GM19043 (cell line): ENCODE measurements at regions not wholly inside any gene's neighbourhood (a gene's known extent, or its start where the extent isn't known, plus 50 kb on each side); places are given as distances from the start of the nearest gene placed in this dataset.
"Not testable (repeated sequence)": the region's sequence is repeated elsewhere in the genome, so short reads cannot be mapped to it uniquely, and the experiment has no call there.

ENCODE experiments used
- ATAC-seq: cut with Tn5 transposase; IDR thresholded peaks from one replicate; pipeline ENCODE4 v1.9.1; 2021; ENCODE audit warnings: low read depth; ENCODE audit not compliant: unreplicated experiment

- ATAC-seq = no peak
These were observed 370.8 kb downstream of the DSEL start for GRCh38 chr18:67145586-67146292.

GRCh38 chr18:67144329-67144728 is 372.2 kb downstream of the DSEL start:
- ATAC-seq = no peak

- no peak for ATAC-seq
These were observed 373.5 kb downstream of the DSEL start for GRCh38 chr18:67143028-67143427.

- no peak for ATAC-seq
These were observed 373.9 kb downstream of the DSEL start for GRCh38 chr18:67142604-67143003.

DNA sequence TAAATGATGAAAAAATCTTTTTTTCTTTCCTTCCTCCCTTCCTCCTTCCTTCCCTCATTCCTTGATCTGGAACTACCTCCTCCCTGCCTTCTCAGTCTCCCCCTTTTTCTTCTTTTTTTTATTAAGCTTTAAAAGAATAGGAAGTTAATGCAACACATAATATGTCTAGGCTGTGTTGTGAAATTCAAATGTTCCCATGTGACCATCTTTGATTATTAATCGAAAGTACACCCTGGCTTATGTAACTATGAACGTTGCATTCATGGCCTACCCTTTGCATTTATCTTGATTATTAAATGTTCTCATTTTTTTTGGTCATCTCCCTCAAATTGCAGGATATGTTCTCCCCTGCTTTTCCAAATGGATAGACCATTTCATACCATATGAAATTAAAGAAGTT is 376.0 kb downstream of the DSEL start:
- no peak for ATAC-seq

DNA sequence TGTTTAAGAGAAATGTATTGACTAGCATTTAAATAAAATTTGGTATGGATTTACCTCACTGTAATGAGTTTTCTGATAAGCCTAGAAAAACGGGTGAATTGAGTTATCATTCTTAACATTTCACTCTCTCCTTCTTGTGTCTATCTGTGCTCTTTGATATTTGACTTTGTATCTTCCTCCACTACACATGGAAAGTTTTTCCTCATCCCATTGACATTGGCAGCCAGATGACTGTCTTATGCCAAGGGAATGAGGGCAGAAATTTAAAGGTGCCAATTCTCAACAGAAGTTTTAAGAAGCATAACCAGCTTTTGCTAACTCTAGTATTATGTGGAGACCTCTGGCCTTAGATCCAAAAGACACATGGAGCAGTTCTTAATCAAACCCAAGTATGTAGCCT is 376.6 kb downstream of the DSEL start:
- ATAC-seq = no peak

DNA sequence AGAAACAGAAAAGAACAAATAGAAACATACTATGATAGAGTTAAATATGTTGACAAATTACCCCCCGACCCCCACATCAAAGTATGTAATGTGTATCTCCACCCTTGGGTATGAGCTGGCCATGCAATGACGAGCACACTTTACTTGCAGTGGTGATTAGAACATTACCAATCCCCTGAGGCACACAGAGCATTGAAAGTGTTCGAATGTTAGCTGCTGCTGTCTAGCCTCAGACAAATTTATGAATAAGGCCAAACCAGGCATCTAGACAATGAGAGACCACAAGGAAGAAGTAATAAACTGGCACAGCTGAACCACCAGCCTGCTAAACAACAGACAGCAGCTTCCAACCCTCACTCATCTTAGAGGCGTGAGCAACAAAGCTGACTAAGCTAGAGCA is 380.5 kb downstream of the DSEL start:
- no peak for ATAC-seq

GRCh38 chr18:67134911-67135310 is 381.6 kb downstream of the DSEL start:
- ATAC-seq = no peak

DNA sequence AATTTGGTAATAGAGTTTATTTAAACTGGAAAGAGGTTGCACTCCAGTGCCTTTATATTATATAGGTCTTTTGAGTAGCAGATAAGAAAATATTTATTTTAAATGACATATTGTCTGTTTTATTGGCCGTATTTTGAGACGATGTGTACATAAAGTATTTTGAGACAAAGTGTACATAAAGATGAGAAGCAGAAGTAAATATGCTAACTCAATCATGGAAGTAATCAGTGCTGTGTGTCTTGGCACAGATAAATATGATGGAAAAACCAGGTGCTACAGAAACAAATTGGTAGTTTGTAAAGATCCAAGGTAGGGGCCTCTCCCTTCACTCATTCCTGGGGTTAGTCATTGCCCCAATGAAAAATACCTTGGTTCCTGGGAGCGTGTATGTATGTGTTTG is 382.9 kb downstream of the DSEL start:
- no peak for ATAC-seq

DNA sequence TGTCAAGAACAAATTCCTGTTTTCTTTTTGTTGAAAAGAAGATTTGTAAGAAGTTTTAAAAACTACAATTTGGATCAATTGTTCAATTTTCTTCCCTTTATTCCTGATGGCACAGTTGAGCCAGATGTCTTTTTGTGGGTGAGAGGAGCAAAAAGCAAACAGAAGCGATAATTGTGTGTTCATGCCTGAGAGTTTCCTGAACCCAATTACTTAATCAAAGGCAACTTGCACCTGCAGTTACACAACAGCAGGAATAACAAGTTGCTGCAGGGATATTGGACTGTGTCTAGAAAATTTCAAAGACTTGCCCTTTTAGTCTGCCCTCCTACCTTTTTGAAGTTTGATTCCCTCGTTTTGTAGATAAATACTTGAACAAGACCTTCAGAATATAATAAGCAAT is 383.6 kb downstream of the DSEL start:
- ATAC-seq = no peak

DNA sequence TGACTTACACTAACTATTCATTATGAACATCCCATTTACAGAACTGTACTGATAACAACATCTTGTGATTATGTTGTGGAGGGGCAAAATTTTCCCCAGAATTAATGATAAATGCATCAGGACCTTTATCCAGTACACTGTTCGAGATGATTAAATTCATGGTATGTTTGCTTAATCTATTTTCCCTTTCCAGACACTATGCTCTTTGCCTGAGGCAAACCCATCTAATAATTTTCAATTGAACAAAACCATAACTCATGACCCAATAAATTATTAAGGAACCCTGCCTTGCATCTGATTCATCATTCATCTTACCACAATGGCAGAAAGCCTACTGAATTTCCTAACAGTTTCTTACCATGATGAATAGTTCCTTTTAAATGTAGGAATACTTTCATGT is 385.0 kb downstream of the DSEL start:
- ATAC-seq = no peak

- not testable (repeated sequence) for ATAC-seq
These were observed 389.8 kb downstream of the DSEL start for GRCh38 chr18:67126751-67127150.

GRCh38 chr18:67123901-67124300 is 392.6 kb downstream of the DSEL start:
- ATAC-seq = no peak

GRCh38 chr18:67117804-67118203 is 398.7 kb downstream of the DSEL start:
- no peak for ATAC-seq

DNA sequence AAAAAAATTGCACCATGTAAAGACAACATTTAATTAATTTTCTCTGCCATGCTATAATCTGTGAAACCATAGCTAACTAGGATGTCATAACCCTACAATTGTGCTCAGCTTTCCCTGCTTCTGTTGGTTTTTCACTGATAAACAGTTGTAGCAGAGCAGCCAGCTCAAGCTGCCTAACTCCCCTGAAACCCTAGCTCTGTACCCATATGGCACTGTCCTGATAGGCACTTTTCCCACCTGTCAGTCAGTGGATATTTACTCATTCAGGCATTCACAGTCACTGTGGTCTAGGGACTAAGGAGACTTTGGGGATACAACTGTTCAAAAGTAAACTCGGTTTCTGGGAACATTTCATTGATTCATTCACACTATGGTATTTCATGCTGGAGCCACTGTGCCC is 407.0 kb downstream of the DSEL start:
- ATAC-seq = no peak

- ATAC-seq = no peak
These were observed 407.6 kb downstream of the DSEL start for GRCh38 chr18:67108894-67109293.

- ATAC-seq = peak; percentile 84
These were observed 411.7 kb downstream of the DSEL start for GRCh38 chr18:67104700-67105284.

- no peak for ATAC-seq
These were observed 422.4 kb downstream of the DSEL start for GRCh38 chr18:67094123-67094522.

- no peak for ATAC-seq
These were observed 424.4 kb downstream of the DSEL start for GRCh38 chr18:67092141-67092540.

DNA sequence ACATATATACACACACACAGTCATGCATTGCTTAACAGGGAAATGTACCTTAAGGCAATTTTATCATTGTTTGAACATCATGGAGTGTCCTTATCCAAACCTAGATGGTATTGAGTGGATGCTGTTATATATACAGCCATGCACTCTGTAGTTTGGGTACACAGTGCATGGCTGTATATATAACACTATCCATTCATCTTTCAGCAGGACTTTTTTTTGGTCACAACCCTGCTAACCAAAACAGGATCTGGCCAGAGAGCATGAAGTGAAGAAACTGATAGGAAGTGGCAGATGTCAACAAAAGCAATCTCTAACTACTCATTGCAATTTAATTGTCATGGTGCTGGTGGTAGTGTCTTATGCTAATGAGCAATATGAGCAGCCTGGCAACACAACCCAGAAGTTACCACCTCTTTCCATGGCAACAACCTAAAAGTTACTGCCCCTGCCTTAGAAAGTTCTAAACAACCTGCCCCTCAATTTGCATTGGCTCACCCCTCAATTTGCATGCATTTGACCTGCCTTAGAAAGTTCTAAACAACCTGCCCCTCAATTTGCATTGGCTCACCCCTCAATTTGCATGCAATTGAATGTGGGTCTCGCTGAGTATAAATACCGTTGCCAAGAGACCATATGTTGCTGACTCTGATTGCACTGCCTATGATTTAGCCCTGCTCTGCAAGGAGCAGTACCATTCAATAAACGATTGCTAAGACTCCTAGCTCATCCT is 434.9 kb downstream of the DSEL start:
- no peak for ATAC-seq

DNA sequence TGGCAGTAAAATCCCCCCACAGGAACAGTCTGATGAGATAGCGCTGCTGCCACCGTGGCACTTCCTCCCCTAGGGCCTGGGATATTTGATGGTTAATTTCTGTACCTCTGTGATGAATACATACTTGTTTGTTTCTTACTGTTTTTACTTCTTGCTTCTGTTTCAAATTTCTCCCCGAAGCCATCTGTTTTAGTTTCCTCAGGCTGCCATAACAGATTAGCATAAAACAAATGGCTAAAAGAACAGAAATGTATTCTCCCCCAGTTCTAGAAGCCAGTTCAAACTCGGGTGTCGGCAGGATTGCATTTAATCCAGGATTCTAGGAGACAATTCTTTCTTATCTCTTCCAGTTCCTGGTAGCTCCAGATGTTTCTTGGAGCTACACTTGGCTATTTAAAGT is 435.9 kb downstream of the DSEL start:
- ATAC-seq = no peak

- ATAC-seq = no peak
These were observed 442.2 kb downstream of the DSEL start for GRCh38 chr18:67074309-67074708.
